ENCODE measurements at regions not wholly inside any gene's neighbourhood (a gene's known extent, or its start where the extent isn't known, plus 50 kb on each side); places are given as distances from the start of the nearest gene placed in this dataset.

DNA sequence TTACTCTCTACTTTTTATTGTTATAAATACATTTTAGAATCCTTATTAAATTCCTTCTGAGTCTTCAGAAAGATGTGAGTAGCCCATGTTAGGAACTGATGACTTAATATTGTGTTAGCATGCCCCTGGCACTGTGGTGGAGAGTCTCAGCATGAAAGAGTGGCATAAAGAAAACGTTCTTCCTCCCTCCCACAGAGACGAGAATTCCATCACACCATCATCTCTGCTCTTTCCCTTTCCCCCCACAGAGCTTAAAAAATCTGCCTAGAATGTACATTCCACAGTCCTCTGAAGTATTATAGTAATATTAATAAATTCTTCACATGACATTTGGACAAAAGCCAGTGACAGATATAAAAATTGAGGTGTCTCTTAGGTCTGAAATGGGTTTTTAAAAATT, 117.8 kb upstream of the DKK2 start:
- no peak for TF ChIP-seq CTCF (IDR thresholded peaks at IDR 0.05; ENCODE audit: insufficient read depth, low read length, poor library complexity, severe bottlenecking)
- no peak for TF ChIP-seq EZH2phosphoT487 (conservative IDR thresholded peaks at IDR 0.05; ENCODE audit: low read length)

Measured in SU-DHL-6 (cell line).